Nucleus accumbens (tissue), 56 donors: ENCODE measurements at regions not wholly inside any gene's neighbourhood (a gene's known extent, or its start where the extent isn't known, plus 50 kb on each side); places are given as distances from the start of the nearest gene placed in this dataset.
"Not testable (repeated sequence)": the region's sequence is repeated elsewhere in the genome, so short reads cannot be mapped to it uniquely, and the experiment has no call there.

Experiments used
- DNase-seq, 56 donors: peaks; one replicate each; lab custom pipeline; 2025; lab: John Stamatoyannopoulos, UW

- DNase-seq = no peak
Measured at GRCh38 chr3:33956206-33956605, 157.8 kb downstream of the PDCD6IP start.

- no peak for DNase-seq
Measured at GRCh38 chr3:33956776-33957175, 158.3 kb downstream of the PDCD6IP start.

- no peak for DNase-seq
Measured at GRCh38 chr3:33957176-33957575, 158.7 kb downstream of the PDCD6IP start.

GRCh38 chr3:33958661-33959060 lies 160.2 kb downstream of the PDCD6IP start:
- DNase-seq = no peak

GRCh38 chr3:33962396-33962795 lies 164.0 kb downstream of the PDCD6IP start:
- no peak for DNase-seq

- DNase-seq = not testable (repeated sequence)
Measured at GRCh38 chr3:33970180-33970579, 171.8 kb downstream of the PDCD6IP start.

- DNase-seq = no peak
Measured at GRCh38 chr3:33971055-33971454, 172.6 kb downstream of the PDCD6IP start.

GRCh38 chr3:33975463-33975862 lies 177.0 kb downstream of the PDCD6IP start:
- no peak for DNase-seq

GRCh38 chr3:33977227-33977626 lies 178.8 kb downstream of the PDCD6IP start:
- DNase-seq = no peak

- peak in 1 of 56 donors; percentile 3 for DNase-seq
Measured at GRCh38 chr3:33980252-33980651, 181.8 kb downstream of the PDCD6IP start.

- DNase-seq = no peak
Measured at GRCh38 chr3:33982269-33982798, 183.9 kb downstream of the PDCD6IP start.

- DNase-seq = not testable (repeated sequence)
Measured at GRCh38 chr3:33982949-33983348, 184.5 kb downstream of the PDCD6IP start.

- DNase-seq = no peak
Measured at GRCh38 chr3:33989229-33989628, 190.8 kb downstream of the PDCD6IP start.

- DNase-seq = no peak
Measured at GRCh38 chr3:33991673-33992072, 193.2 kb downstream of the PDCD6IP start.

GRCh38 chr3:33993631-33994030 lies 195.2 kb downstream of the PDCD6IP start:
- DNase-seq = no peak

GRCh38 chr3:33994568-33994967 lies 196.1 kb downstream of the PDCD6IP start:
- no peak for DNase-seq

GRCh38 chr3:34000301-34000700 lies 201.9 kb downstream of the PDCD6IP start:
- no peak for DNase-seq

GRCh38 chr3:34001022-34001421 lies 202.6 kb downstream of the PDCD6IP start:
- no peak for DNase-seq

- no peak for DNase-seq
Measured at GRCh38 chr3:34001990-34002389, 203.6 kb downstream of the PDCD6IP start.

- DNase-seq = no peak
Measured at GRCh38 chr3:34002569-34003100, 204.2 kb downstream of the PDCD6IP start.

- no peak for DNase-seq
Measured at GRCh38 chr3:34005886-34006285, 207.5 kb downstream of the PDCD6IP start.

- no peak for DNase-seq
Measured at GRCh38 chr3:34008191-34008590, 209.8 kb downstream of the PDCD6IP start.
